ENCODE measurements at regions not wholly inside any gene's neighbourhood (a gene's known extent, or its start where the extent isn't known, plus 50 kb on each side); places are given as distances from the start of the nearest gene placed in this dataset.

GRCh38 chr12:94862421-94862820 is 141.1 kb downstream of the NDUFA12 start:
- Histone ChIP-seq H3K79me2 (no peaks in the 10 kb centered on the region), H3K27me3 (no peaks in the 10 kb centered on the region), H3K9me3 (ENCODE audit: low read depth) (no peaks in the 10 kb centered on the region), H4K20me1 (ENCODE audit: insufficient read depth, poor library complexity, severe bottlenecking) (no peaks in the 10 kb centered on the region), H2AFZ (no peak overlapping the region), H3K36me3 (replicated peaks; ENCODE audit: insufficient read depth, low read depth) (no peaks in the 10 kb centered on the region), H3K27ac (no peak overlapping the region), H3K4me3 (no peak overlapping the region), H3K9me2 (replicated peaks; ENCODE audit: insufficient read depth) (no peaks in the 10 kb centered on the region), H3K4me1 (ENCODE audit: insufficient read depth) (no peaks in the 10 kb centered on the region), H3K4me2 (no peak overlapping the region)
- WGBS (ENCODE audit: low lambda C conversion rate, missing lambda C conversion rate): 88% methylated on average over 3 of the region's 3 CpGs
- TF ChIP-seq, protein P1, sequence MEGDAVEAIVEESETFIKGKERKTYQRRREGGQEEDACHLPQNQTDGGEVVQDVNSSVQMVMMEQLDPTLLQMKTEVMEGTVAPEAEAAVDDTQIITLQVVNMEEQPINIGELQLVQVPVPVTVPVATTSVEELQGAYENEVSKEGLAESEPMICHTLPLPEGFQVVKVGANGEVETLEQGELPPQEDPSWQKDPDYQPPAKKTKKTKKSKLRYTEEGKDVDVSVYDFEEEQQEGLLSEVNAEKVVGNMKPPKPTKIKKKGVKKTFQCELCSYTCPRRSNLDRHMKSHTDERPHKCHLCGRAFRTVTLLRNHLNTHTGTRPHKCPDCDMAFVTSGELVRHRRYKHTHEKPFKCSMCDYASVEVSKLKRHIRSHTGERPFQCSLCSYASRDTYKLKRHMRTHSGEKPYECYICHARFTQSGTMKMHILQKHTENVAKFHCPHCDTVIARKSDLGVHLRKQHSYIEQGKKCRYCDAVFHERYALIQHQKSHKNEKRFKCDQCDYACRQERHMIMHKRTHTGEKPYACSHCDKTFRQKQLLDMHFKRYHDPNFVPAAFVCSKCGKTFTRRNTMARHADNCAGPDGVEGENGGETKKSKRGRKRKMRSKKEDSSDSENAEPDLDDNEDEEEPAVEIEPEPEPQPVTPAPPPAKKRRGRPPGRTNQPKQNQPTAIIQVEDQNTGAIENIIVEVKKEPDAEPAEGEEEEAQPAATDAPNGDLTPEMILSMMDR (IDR thresholded peaks at IDR 0.05; ENCODE audit: poor library complexity): no peak
- no peak for TF ChIP-seq EZH2phosphoT487 (IDR thresholded peaks at IDR 0.05; ENCODE audit: low read depth, severe bottlenecking, unreplicated experiment)
- no peak for TF ChIP-seq EZH2 (IDR thresholded peaks at IDR 0.05; ENCODE audit: borderline replicate concordance)
- no peak for DNase-seq (ENCODE audit: low spot score)

GRCh38 chr12:94856324-94856723 is 147.2 kb downstream of the NDUFA12 start:
- 87% methylated on average over 2 of the region's 2 CpGs for WGBS (ENCODE audit: low lambda C conversion rate, missing lambda C conversion rate)
- Histone ChIP-seq H4K20me1 (ENCODE audit: insufficient read depth, poor library complexity, severe bottlenecking) (no peaks in the 10 kb centered on the region), H3K4me2 (no peak overlapping the region), H3K27ac (no peak overlapping the region), H3K4me1 (ENCODE audit: insufficient read depth) (no peaks in the 10 kb centered on the region), H3K4me3 (no peak overlapping the region), H2AFZ (no peak overlapping the region), H3K9me2 (replicated peaks; ENCODE audit: insufficient read depth) (no peaks in the 10 kb centered on the region), H3K27me3 (no peaks in the 10 kb centered on the region), H3K36me3 (replicated peaks; ENCODE audit: insufficient read depth, low read depth) (no peaks in the 10 kb centered on the region), H3K79me2 (no peaks in the 10 kb centered on the region), H3K9me3 (ENCODE audit: low read depth) (no peaks in the 10 kb centered on the region)
- no peak for DNase-seq (ENCODE audit: low spot score)
- TF ChIP-seq EZH2phosphoT487 (IDR thresholded peaks at IDR 0.05; ENCODE audit: low read depth, severe bottlenecking, unreplicated experiment): no peak
- TF ChIP-seq EZH2 (IDR thresholded peaks at IDR 0.05; ENCODE audit: borderline replicate concordance): no peak
- TF ChIP-seq, protein P1 (IDR thresholded peaks at IDR 0.05; ENCODE audit: poor library complexity): no peak

- H3K36me3 ChIP-seq (replicated peaks; ENCODE audit: insufficient read depth, low read depth): no peaks in the 10 kb centered on the region
- TF ChIP-seq EZH2phosphoT487 (IDR thresholded peaks at IDR 0.05; ENCODE audit: low read depth, severe bottlenecking, unreplicated experiment) (no peak), EZH2 (IDR thresholded peaks at IDR 0.05; ENCODE audit: borderline replicate concordance) (no peak)
- TF ChIP-seq, protein P1 (IDR thresholded peaks at IDR 0.05; ENCODE audit: poor library complexity): no peak
- H3K79me2 ChIP-seq: no peaks in the 10 kb centered on the region
- no peak overlapping the region for H2AFZ ChIP-seq
- no peak overlapping the region for H3K27ac ChIP-seq
- no peak overlapping the region for H3K4me3 ChIP-seq
- WGBS (ENCODE audit: low lambda C conversion rate, missing lambda C conversion rate): 80% methylated on average over 6 of the region's 6 CpGs
- no peaks in the 10 kb centered on the region for H4K20me1 ChIP-seq (ENCODE audit: insufficient read depth, poor library complexity, severe bottlenecking)
- H3K9me3 ChIP-seq (ENCODE audit: low read depth): no peaks in the 10 kb centered on the region
- no peaks in the 10 kb centered on the region for H3K4me1 ChIP-seq (ENCODE audit: insufficient read depth)
- H3K27me3 ChIP-seq: no peaks in the 10 kb centered on the region
- DNase-seq (ENCODE audit: low spot score): no peak
- H3K4me2 ChIP-seq: no peak overlapping the region
- H3K9me2 ChIP-seq (replicated peaks; ENCODE audit: insufficient read depth): no peaks in the 10 kb centered on the region
Measured at GRCh38 chr12:94855853-94856252, 147.6 kb downstream of the NDUFA12 start.

Data from hepatocyte (in vitro differentiated cells).